PC-9 (cell line): ENCODE measurements at regions not wholly inside any gene's neighbourhood (a gene's known extent, or its start where the extent isn't known, plus 50 kb on each side); places are given as distances from the start of the nearest gene placed in this dataset.

Experiments
- CTCF ChIP-seq: fragments of 200-600 bp; sonication (generic); conservative IDR thresholded peaks from 2 replicates; pipeline ENCODE4 v1.6.1; 2017; ENCODE audit warnings: mixed run types, antibody characterized with exemption, mild to moderate bottlenecking, moderate library complexity
- EZH2 ChIP-seq: fragments of 200-600 bp; sonication (generic); IDR thresholded peaks from 2 replicates; pipeline ENCODE4 v1.8.0; 2017; ENCODE audit warnings: antibody characterized with exemption, low read depth

GRCh38 chr16:47938272-47938671, 217.5 kb downstream of the ABCC12 start:
- TF ChIP-seq CTCF = no peak
- TF ChIP-seq EZH2 = no peak
